Pancreas (tissue), 10 donors: ENCODE measurements at regions not wholly inside any gene's neighbourhood (a gene's known extent, or its start where the extent isn't known, plus 50 kb on each side); places are given as distances from the start of the nearest gene placed in this dataset.

ENCODE experiments used
- ATAC-seq, 4 donors: fragments of 200-7000 bp; cut with Tn5 transposase; one replicate each; pipeline versions ENCODE4 v1.8.0 to v1.9.1; 2020; ENCODE audit warnings: mild to moderate bottlenecking in 4 of 4, moderate library complexity in 4 of 4
- DNase-seq, 6 donors: peaks; one replicate each; pipeline ENCODE4 v3.0.0-alpha.2; 2020
- FAIRE-seq: peaks from 2 replicates; lab custom pipeline; 2012; peaks lifted over from hg19 to GRCh38; lab: Jason Lieb, UNC
- H3K27ac ChIP-seq, 4 donors: fragments of 200-600 bp; sonication (generic); 1 replicate in 3 of 4; 2 replicates in 1 of 4; pipeline versions ENCODE4 v1.5.0 to v1.8.0; 2020
- H3K27me3 ChIP-seq, 4 donors: fragments of 200-600 bp; one replicate each; pipeline ENCODE4 v1.8.0; 2021
- H3K36me3 ChIP-seq, 3 donors: fragments of 200-600 bp; sonication (generic) in 1 of 3; one replicate each; pipeline versions ENCODE4 v1.5.0 to v1.8.0; 2020 to 2021
- H3K4me1 ChIP-seq, 3 donors: fragments of 200-600 bp; one replicate each; pipeline ENCODE4 v1.8.0; 2021
- H3K4me3 ChIP-seq, 4 donors: fragments of 200-600 bp; sonication (generic) in 2 of 4; one replicate each; pipeline versions ENCODE4 v1.5.0 to v1.8.0; 2020 to 2021
- H3K9me3 ChIP-seq, 4 donors: fragments of 200-600 bp; one replicate each; pipeline ENCODE4 v1.8.0; 2021
- WGBS, 2 donors: extraction: QIAGEN DNeasy Blood & Tissue Kit; methylation state at CpG; one replicate each; pipeline ENCODE4 v1.1.7; 2013; 5-methylcytosine and 5-hydroxymethylcytosine counted together
- intact Hi-C, 3 donors: fragments of 100-400 bp; cut with DNase I; formaldehyde crosslinking; loops; one replicate each; pipeline versions ENCODE4 v1.11.1 to v1.14.2; 2022
- TF ChIP-seq, protein P1 (sequence below), 4 donors: fragments of 200-600 bp; sonication (generic) in 3 of 4; IDR thresholded peaks; one replicate each; pipeline versions ENCODE4 v1.5.0 to v1.8.0; 2021; ENCODE audit warnings: antibody characterized with exemption in 4 of 4
- donor health status: healthy with polysubstance abuse.
- donor health status: DM: no; HTN: no; CAD: no; lungs with moderate emphysema.
- donor health status: DM: no; HTN: no; CAD: no.
- donor health status: control.
- donor health status: control.
- donor health status: Bipolar disorder and iron deficiency.
- donor health status: DM: yes; HTN: yes; CAD: no.
- donor health status: DM: no; HTN: no; CAD: no.
- donor health status: DM: no; HTN: no; CAD: no.
- donor health status: DM: yes; HTN: yes; CAD: no.

- 89 to 92% methylated on average over 2 of the region's 2 CpGs for WGBS, 2 donors
- TF ChIP-seq, protein P1, sequence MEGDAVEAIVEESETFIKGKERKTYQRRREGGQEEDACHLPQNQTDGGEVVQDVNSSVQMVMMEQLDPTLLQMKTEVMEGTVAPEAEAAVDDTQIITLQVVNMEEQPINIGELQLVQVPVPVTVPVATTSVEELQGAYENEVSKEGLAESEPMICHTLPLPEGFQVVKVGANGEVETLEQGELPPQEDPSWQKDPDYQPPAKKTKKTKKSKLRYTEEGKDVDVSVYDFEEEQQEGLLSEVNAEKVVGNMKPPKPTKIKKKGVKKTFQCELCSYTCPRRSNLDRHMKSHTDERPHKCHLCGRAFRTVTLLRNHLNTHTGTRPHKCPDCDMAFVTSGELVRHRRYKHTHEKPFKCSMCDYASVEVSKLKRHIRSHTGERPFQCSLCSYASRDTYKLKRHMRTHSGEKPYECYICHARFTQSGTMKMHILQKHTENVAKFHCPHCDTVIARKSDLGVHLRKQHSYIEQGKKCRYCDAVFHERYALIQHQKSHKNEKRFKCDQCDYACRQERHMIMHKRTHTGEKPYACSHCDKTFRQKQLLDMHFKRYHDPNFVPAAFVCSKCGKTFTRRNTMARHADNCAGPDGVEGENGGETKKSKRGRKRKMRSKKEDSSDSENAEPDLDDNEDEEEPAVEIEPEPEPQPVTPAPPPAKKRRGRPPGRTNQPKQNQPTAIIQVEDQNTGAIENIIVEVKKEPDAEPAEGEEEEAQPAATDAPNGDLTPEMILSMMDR (IDR thresholded peaks at IDR 0.05) = no peak
- Histone ChIP-seq H3K27me3 (no peaks in the 10 kb centered on the region), H3K36me3 (no peaks in the 10 kb centered on the region), H3K4me1 (no peaks in the 10 kb centered on the region), H3K9me3 (no peaks in the 10 kb centered on the region), H3K27ac (no peak overlapping the region), H3K4me3 (no peak overlapping the region)
- FAIRE-seq (no peak), ATAC-seq (no peak), DNase-seq (no peak)
- intact Hi-C loops = no loop called here
Measured at GRCh38 chr16:50953290-50953689, 197.8 kb downstream of the SALL1 start.

DNA sequence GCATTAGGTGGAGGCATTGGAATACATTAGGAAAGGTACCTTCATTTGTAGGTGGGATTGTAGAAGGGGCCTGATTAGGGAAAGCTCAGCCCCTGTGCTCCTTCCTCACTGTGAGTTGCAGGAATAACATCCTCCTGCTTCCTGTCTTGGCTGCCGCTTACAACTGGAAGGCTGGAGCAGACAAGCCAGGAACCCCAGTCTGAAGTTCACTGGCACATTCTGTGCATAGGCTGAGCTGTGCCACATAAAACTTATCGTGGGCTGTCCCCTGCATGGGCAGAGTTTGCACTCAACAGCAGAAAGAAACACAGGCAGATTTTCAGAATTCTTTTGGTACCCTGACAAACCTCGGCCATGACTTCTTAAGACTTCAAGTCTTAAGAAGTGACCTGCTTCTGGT, 200.1 kb downstream of the SALL1 start:
- WGBS, 2 donors = 77 to 82% methylated on average over 3 of the region's 3 CpGs
- Histone ChIP-seq H3K36me3 (no peaks in the 10 kb centered on the region), H3K27ac (no peak overlapping the region), H3K4me3 (no peak overlapping the region), H3K9me3 (no peaks in the 10 kb centered on the region), H3K27me3 (no peaks in the 10 kb centered on the region), H3K4me1 (no peaks in the 10 kb centered on the region)
- FAIRE-seq (no peak), DNase-seq (no peak), ATAC-seq (no peak)
- intact Hi-C loops = no loop called here
- TF ChIP-seq, protein P1 (IDR thresholded peaks at IDR 0.05) = no peak

DNA sequence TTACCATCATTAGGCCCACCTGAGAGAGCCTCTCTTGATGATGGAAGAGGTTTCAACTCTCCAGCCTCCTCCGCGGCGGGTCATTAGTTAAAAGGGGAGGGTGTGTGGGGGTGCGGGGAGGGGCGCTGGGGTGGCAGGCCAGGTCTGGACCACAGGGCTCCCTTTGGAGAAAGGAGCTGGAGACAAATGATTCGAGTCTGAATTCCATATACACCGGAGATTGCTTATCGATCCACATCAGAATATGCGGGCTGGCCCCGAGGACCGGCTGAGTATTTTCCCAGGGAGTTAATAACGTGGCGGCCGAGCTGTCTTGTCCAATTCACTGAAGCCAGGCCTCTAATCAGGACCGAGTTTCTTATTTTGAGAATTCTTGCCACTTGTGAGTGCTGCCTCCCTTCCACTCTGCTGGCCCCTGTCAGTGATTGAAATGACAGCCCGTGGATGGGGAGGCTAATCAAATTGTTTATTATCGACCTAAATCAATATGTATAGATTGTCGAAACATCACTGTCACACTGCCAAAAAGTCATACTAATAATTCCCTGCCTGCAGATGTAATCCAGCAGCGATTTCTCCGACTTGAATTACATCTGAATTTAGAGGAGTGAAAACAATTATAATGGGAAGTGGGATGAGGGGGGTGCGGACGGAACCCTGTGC, 202.7 kb downstream of the SALL1 start:
- Histone ChIP-seq H3K27me3 (no peaks in the 10 kb centered on the region), H3K4me3 (no peak overlapping the region), H3K27ac (no peak overlapping the region), H3K36me3 (no peaks in the 10 kb centered on the region), H3K9me3 (no peaks in the 10 kb centered on the region), H3K4me1 (no peaks in the 10 kb centered on the region)
- no peak for ATAC-seq
- intact Hi-C loops = no loop called here
- no peak for DNase-seq
- WGBS, 2 donors = 48 to 50% methylated on average over 20 to 22 of the region's 22 CpGs
- FAIRE-seq = no peak
- TF ChIP-seq, protein P1 (IDR thresholded peaks at IDR 0.05) = no peak

DNA sequence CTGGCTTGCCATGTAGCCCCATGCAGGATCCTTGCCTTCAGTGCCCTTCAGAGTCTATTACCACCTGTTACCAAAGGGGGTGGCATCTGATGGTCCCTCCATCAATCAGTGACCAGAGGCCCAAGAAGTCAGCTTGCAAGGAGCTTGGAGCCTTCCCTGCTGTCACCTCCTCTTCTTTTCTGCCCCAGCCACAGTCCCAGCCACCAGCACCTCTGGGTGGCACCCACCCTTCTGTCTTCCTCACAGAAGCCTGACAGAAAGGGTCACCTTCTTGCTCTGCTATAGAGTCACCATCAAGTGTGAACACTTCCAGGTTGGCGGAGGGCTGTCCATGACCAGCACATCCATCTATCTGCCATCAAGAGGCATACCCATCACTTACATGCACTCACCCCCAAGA, 203.2 kb downstream of the SALL1 start:
- no peaks in the 10 kb centered on the region for H3K9me3 ChIP-seq
- ATAC-seq (no peak), FAIRE-seq (no peak), DNase-seq (no peak)
- no peak overlapping the region for H3K27ac ChIP-seq
- H3K36me3 ChIP-seq = no peaks in the 10 kb centered on the region
- intact Hi-C loops = no loop called here
- TF ChIP-seq, protein P1 (IDR thresholded peaks at IDR 0.05) = no peak
- H3K4me3 ChIP-seq = no peak overlapping the region
- 98 to 100% methylated on average over 1 of the region's 1 CpG for WGBS, 2 donors
- H3K4me1 ChIP-seq = no peaks in the 10 kb centered on the region
- H3K27me3 ChIP-seq = no peaks in the 10 kb centered on the region

DNA sequence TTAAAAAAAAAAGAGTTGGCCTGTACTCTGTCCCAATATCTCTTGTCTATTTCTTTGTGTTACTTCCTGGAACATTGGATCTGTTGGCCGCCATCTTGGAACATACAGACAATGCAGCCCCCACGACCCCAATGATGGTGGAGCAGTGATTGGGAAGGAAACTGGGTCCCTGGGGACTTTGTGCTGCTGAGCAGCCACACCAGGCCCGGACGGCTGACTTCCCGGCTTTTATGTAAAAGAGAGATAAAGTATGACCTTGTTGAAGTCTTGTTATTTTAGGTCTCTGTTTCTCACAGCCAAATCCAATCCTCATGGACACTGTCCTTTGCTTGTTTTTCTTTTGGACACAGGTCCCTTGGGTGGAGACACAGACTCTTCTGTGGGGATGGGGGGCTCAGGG, 204.5 kb downstream of the SALL1 start:
- Histone ChIP-seq H3K27me3 (no peaks in the 10 kb centered on the region), H3K4me3 (no peak overlapping the region), H3K9me3 (no peaks in the 10 kb centered on the region), H3K27ac (no peak overlapping the region), H3K4me1 (no peaks in the 10 kb centered on the region), H3K36me3 (no peaks in the 10 kb centered on the region)
- ATAC-seq = no peak
- FAIRE-seq = no peak
- TF ChIP-seq, protein P1 (IDR thresholded peaks at IDR 0.05) = no peak
- DNase-seq = no peak
- 51 to 53% methylated on average over 5 of the region's 5 CpGs for WGBS, 2 donors
- intact Hi-C loops = no loop called here
